ENCODE measurements at regions not wholly inside any gene's neighbourhood (a gene's known extent, or its start where the extent isn't known, plus 50 kb on each side); places are given as distances from the start of the nearest gene placed in this dataset.

DNA sequence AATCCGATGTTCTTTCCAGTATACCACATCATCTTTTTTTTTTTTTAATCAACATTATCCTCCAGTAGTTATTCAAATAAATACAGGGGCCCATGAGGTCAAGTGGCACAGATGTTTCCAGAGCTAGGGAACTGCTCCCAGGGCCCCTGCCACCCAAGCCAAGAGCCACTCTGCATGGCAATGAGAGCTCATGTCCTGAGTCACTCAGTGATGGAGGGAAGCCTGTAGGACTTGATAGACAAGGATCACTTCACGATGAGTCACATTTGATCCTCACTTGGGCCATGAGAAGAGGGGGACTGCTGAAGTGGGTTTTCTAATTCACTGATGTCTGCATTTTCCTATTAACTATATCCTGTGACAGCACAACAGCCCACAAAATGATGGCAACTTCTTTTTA lies 127.0 kb upstream of the PKDCC start:
- TF ChIP-seq, protein P1, sequence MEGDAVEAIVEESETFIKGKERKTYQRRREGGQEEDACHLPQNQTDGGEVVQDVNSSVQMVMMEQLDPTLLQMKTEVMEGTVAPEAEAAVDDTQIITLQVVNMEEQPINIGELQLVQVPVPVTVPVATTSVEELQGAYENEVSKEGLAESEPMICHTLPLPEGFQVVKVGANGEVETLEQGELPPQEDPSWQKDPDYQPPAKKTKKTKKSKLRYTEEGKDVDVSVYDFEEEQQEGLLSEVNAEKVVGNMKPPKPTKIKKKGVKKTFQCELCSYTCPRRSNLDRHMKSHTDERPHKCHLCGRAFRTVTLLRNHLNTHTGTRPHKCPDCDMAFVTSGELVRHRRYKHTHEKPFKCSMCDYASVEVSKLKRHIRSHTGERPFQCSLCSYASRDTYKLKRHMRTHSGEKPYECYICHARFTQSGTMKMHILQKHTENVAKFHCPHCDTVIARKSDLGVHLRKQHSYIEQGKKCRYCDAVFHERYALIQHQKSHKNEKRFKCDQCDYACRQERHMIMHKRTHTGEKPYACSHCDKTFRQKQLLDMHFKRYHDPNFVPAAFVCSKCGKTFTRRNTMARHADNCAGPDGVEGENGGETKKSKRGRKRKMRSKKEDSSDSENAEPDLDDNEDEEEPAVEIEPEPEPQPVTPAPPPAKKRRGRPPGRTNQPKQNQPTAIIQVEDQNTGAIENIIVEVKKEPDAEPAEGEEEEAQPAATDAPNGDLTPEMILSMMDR (IDR thresholded peaks at IDR 0.05; ENCODE audit: control extremely low read depth, extremely low read depth, low read depth, missing control alignments), result no peak
- POLR2A ChIA-PET, result no interaction called here
- DNase-seq (ENCODE audit: extremely low spot score), result no peak
- CTCF ChIA-PET, result no interaction called here

DNA sequence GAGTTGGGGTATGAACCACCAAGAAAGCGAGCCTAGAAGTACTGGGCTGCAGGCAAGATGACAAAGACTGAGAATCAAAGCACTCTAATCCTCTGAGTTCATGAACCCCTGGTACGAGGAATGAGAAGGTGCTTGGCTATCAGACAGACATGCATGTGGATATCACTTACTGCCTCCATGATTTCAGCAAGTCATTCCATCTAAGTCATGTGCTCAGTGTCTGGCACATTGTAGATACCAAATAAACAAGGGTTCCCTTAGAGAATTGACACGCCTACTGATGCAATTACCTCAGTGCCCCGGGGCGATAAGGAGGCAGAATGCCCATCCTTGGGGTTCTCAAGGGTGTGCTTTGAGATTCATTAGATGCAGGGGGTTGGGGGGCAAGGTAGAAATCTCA lies 125.6 kb upstream of the PKDCC start:
- ChIA-PET CTCF (no interaction called here), POLR2A (no interaction called here)
- TF ChIP-seq, protein P1 (IDR thresholded peaks at IDR 0.05; ENCODE audit: control extremely low read depth, extremely low read depth, low read depth, missing control alignments), result no peak
- no peak for DNase-seq (ENCODE audit: extremely low spot score)

DNA sequence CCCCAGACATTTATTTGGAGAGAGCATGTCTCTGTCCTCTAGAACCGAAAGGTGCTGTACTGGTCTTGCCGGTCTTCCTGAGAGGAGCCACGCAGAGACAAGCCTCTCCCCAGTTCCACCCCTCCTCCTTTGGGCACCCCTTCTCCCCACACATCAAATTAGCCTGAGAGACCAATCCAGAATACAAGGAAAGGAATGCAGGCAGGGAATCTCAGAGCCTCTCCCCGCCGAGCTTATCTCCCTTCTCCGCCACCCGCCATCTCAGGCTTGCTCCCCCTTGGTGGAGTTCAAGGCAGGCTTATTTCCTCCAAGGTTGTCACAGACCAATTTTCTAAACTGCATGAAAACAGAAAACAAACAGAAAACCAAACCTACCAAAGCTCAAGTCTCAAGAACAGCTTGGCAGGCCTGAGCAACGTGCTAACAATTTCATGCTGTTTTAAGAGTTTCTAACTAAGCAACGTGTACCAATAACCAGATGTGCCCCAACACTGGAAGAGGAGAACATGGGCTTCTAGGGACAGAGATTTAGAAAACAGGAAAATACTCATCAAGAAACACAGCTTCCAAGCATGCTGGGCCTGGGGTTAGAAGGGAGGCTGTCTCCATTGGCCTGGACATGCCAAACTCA lies 124.5 kb upstream of the PKDCC start:
- ChIA-PET POLR2A (no interaction called here), CTCF (interaction anchor here (1.3 kb wide), 1 partner anchor 9 kb away, joined by 3 read pairs; no protein-coding TSS in a partner anchor)
- no peak for DNase-seq (ENCODE audit: extremely low spot score)
- TF ChIP-seq, protein P1 (IDR thresholded peaks at IDR 0.05; ENCODE audit: control extremely low read depth, extremely low read depth, low read depth, missing control alignments), result no peak

DNA sequence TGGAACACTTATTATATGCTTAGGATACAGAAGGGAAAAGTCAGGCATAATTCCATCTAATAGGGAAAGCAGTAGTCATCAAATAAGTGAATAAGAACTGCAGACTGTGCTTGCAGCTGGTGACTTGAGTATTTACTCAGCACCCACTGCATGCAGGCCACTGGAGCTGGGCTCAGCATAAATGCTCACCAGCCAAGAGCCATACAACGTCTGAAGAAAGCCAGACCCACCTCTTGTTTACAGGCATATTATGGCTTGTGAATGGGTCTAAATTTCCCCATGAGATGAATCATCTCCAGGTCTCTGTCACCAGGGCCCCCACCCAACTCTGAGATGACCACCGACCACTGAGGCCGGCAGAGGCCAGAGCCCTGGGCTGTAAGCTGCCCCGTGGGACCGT lies 123.8 kb upstream of the PKDCC start:
- CTCF ChIA-PET, result interaction anchor here (1.3 kb wide), 1 partner anchor 8 kb away, joined by 3 read pairs; no protein-coding TSS in a partner anchor

DNA sequence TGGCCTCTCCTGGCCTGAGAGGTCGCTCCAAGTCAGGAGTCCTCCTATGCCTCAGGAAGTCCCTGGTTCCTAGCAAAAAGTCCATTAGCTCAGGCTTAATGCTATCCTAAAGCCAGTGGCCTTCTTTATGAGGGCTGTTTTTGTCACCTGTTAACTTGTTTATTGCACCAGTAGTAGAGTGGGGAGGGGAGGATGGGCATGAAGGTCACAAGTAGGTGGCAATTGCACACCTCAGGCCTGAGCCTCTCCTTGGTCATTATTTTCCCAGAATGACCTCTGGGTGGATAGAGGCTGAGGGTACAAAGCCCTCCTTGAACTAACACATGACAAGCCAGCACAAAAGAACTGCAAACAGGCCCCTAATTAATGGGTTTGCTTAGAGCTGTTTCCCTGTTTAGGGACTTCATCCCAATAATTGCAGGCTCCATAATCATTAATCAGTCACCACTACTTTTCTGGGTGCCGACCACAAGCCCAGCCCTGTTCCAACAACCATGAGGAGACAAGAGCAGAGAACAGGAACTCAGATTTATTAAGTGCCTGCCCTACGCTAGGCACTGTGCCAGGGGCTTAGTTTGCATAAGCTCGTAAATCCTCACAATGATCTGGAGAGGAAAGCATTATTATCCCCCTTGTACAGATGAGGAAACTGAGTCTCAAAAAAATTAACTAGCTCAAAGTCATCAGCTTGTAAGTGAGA lies 123.0 kb upstream of the PKDCC start:
- TF ChIP-seq, protein P1 (IDR thresholded peaks at IDR 0.05; ENCODE audit: control extremely low read depth, extremely low read depth, low read depth, missing control alignments), result no peak
- no peak for DNase-seq (ENCODE audit: extremely low spot score)
- POLR2A ChIA-PET, result no interaction called here
- CTCF ChIA-PET, result no interaction called here

More for the DNA sequence above, 123.8 kb upstream of the PKDCC start:
- no peak for DNase-seq (ENCODE audit: extremely low spot score)
- POLR2A ChIA-PET, result interaction anchor here (0.5 kb wide), 1 partner anchor 45 kb away, joined by 4 read pairs; no protein-coding TSS in a partner anchor
- TF ChIP-seq, protein P1 (IDR thresholded peaks at IDR 0.05; ENCODE audit: control extremely low read depth, extremely low read depth, low read depth, missing control alignments), result no peak

DNA sequence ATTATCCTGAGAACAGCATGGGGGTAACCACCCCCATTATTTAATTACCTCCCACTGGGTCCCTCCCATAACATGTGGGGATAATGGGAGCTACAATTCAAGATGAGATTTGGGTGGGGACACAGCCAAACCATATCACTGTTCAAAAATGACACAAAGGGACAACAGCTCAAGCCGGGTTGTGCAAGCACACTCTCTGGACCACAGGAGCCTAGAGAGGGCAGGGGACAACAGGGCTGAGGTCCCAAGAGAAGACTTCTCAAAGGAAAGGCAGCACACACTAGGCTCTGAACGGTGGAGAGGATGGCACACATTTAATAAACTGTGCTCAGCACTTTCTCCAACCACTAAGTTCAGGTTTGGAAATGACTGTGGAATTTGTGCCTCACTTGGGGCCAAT lies 122.1 kb upstream of the PKDCC start:
- ChIA-PET CTCF (interaction anchor here (1.1 kb wide), 1 partner anchor 13 kb away, joined by 3 read pairs; no protein-coding TSS in a partner anchor), POLR2A (no interaction called here)
- DNase-seq (ENCODE audit: extremely low spot score), result no peak
- TF ChIP-seq, protein P1 (IDR thresholded peaks at IDR 0.05; ENCODE audit: control extremely low read depth, extremely low read depth, low read depth, missing control alignments), result no peak

Measured in GM10248 (cell line).